ENCODE measurements at regions not wholly inside any gene's neighbourhood (a gene's known extent, or its start where the extent isn't known, plus 50 kb on each side); places are given as distances from the start of the nearest gene placed in this dataset.

GRCh38 chr9:4370501-4370900 lies 70.6 kb upstream of the GLIS3 start:
- TF ChIP-seq, protein P1, sequence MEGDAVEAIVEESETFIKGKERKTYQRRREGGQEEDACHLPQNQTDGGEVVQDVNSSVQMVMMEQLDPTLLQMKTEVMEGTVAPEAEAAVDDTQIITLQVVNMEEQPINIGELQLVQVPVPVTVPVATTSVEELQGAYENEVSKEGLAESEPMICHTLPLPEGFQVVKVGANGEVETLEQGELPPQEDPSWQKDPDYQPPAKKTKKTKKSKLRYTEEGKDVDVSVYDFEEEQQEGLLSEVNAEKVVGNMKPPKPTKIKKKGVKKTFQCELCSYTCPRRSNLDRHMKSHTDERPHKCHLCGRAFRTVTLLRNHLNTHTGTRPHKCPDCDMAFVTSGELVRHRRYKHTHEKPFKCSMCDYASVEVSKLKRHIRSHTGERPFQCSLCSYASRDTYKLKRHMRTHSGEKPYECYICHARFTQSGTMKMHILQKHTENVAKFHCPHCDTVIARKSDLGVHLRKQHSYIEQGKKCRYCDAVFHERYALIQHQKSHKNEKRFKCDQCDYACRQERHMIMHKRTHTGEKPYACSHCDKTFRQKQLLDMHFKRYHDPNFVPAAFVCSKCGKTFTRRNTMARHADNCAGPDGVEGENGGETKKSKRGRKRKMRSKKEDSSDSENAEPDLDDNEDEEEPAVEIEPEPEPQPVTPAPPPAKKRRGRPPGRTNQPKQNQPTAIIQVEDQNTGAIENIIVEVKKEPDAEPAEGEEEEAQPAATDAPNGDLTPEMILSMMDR (IDR thresholded peaks at IDR 0.05) = no peak
- Histone ChIP-seq H3K36me3 (no peaks in the 10 kb centered on the region), H3K4me1 (no peaks in the 10 kb centered on the region), H3K9me3 (no peaks in the 10 kb centered on the region), H3K4me3 (no peak overlapping the region), H3K27ac (no peak overlapping the region), H3K27me3 (no peaks in the 10 kb centered on the region)
- no peak for DNase-seq (ENCODE audit: low spot score)

DNA sequence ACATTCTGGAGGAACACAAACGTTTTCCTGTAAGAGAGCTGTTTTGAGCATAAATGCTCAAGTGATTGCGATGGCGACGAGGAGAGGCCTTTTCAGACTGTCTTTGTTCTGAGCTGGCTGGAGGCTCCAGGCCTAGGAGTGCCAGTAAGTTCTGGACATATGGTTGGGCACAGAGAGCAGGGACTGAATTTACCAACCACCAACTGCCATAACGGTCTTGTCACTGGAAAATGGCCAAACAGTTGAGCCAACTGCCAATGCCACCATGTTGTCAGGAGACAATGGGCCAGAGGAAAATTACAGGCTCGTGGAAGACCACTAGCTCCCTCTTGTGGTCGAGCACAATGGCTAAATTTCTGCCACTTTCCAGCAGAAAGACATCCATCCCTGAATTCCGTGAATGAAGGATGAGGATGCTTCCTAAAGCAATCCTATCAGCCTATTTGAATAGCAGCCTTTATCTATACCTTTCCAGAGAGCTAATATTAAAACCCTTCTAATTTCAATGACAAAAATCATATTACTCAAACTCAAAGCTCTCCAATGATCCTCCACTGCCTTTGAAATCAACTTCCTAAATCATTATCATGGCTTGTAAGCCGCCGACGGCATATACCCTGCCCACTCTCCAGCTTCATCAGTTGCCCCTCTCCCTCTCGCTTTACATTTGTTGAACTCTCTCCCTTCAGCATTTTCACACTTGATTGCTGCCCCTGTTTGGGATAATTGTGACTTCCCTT lies 66.9 kb upstream of the GLIS3 start:
- H3K27ac ChIP-seq = no peak overlapping the region
- no peaks in the 10 kb centered on the region for H3K27me3 ChIP-seq
- no peak overlapping the region for H3K4me3 ChIP-seq
- no peak for DNase-seq (ENCODE audit: low spot score)
- TF ChIP-seq, protein P1 (IDR thresholded peaks at IDR 0.05) = peak; percentile 19 to 66
- H3K4me1 ChIP-seq = no peaks in the 10 kb centered on the region
- no peaks in the 10 kb centered on the region for H3K9me3 ChIP-seq
- no peaks in the 10 kb centered on the region for H3K36me3 ChIP-seq

DNA sequence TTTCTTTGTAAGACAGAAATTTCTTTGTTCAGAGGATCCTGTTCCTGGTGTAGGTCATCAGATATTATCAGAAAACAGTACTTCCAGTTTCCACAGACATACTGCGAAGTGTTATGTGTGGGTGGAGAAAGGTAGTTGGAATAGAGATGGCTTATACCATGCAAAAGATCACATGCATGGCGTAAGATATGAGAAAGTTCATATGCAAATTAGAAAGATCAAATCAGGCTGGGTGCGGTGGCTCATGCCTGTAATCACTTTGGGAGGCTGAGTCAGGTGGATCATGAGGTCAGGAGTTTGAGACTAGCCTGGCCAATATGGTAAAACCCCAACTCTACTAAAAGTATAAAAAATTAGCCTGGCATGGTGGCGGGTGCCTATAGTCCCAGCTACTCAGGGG lies 65.2 kb upstream of the GLIS3 start:
- TF ChIP-seq, protein P1 (IDR thresholded peaks at IDR 0.05) = no peak
- H3K36me3 ChIP-seq = no peaks in the 10 kb centered on the region
- H3K4me1 ChIP-seq = no peaks in the 10 kb centered on the region
- no peak overlapping the region for H3K4me3 ChIP-seq
- no peak overlapping the region for H3K27ac ChIP-seq
- H3K27me3 ChIP-seq = no peaks in the 10 kb centered on the region
- no peaks in the 10 kb centered on the region for H3K9me3 ChIP-seq
- no peak for DNase-seq (ENCODE audit: low spot score)

DNA sequence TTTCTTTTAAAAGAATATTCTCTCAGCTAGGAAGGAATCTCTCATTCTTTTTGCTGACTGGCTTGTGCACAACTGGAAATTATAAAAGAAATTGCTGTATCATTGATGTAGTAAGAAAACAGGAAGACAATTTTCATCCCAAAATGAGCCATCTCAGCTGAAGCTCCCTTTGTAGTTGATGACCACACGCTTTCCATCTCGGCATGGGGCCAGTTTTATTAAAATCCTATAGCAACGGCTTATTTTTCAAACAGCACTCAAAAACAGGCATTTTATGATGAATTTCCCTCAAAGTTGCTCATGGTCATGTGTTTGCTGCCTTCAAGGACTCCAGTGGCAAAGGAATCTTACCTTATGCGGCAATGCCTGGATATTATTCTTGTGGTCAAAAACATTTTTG lies 62.4 kb upstream of the GLIS3 start:
- H3K27me3 ChIP-seq = no peaks in the 10 kb centered on the region
- DNase-seq (ENCODE audit: low spot score) = no peak
- H3K4me1 ChIP-seq = no peaks in the 10 kb centered on the region
- no peaks in the 10 kb centered on the region for H3K36me3 ChIP-seq
- H3K9me3 ChIP-seq = no peaks in the 10 kb centered on the region
- no peak overlapping the region for H3K4me3 ChIP-seq
- TF ChIP-seq, protein P1 (IDR thresholded peaks at IDR 0.05) = no peak
- H3K27ac ChIP-seq = no peak overlapping the region

- no peak overlapping the region for H3K27ac ChIP-seq
- no peak overlapping the region for H3K4me3 ChIP-seq
- no peaks in the 10 kb centered on the region for H3K36me3 ChIP-seq
- no peaks in the 10 kb centered on the region for H3K9me3 ChIP-seq
- no peaks in the 10 kb centered on the region for H3K4me1 ChIP-seq
- no peak for DNase-seq (ENCODE audit: low spot score)
- TF ChIP-seq, protein P1 (IDR thresholded peaks at IDR 0.05) = no peak
- no peaks in the 10 kb centered on the region for H3K27me3 ChIP-seq
These were observed 59.1 kb upstream of the GLIS3 start for GRCh38 chr9:4359016-4359415.

DNA sequence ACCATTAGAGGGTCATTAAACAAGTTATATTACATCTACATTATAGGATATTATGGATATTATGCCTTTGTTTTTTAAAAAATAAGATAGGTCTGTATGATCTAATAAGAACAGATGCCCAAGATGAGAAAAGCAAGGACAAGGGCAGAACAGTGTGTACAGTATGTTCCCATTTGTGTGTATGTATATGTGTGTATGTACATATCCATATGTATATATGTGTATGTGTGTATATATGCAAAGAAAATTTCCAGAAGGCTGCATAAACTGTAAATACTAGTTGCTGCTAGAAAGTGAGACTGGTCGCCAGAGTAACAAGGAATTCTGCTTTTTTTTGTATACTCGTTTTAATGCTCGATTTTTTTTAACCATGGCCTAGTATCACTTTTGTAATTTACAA lies 58.1 kb upstream of the GLIS3 start:
- Histone ChIP-seq H3K27ac (no peak overlapping the region), H3K36me3 (no peaks in the 10 kb centered on the region), H3K27me3 (no peaks in the 10 kb centered on the region), H3K4me3 (no peak overlapping the region), H3K4me1 (no peaks in the 10 kb centered on the region), H3K9me3 (no peaks in the 10 kb centered on the region)
- TF ChIP-seq, protein P1 (IDR thresholded peaks at IDR 0.05) = no peak
- no peak for DNase-seq (ENCODE audit: low spot score)

All from right atrium auricular region (tissue), 2 donors.